Activated CD8-positive, alpha-beta T cell treated with anti-CD3 and anti-CD28 coated beads for 36 hours (primary cell): ENCODE measurements at regions not wholly inside any gene's neighbourhood (a gene's known extent, or its start where the extent isn't known, plus 50 kb on each side); places are given as distances from the start of the nearest gene placed in this dataset.

Source experiments
- ATAC-seq: fragments of 200-7000 bp; cut with Tn5 transposase; one replicate; pipeline ENCODE4 v1.10.0; 2021; ENCODE audit warnings: mild to moderate bottlenecking, moderate library complexity
- CTCF ChIA-PET: fragments of 350-600 bp; sonication (Branson Sonifier 250); formaldehyde crosslinking; loops from one replicate; lab custom pipeline; 2021; ENCODE audit warnings: antibody characterized with exemption; lab: Charles Lee
- POLR2A ChIA-PET: fragments of 350-600 bp; sonication (Branson Sonifier 250); formaldehyde crosslinking; loops from one replicate; lab custom pipeline; 2021; ENCODE audit warnings: antibody characterized with exemption; lab: Charles Lee
- DNase-seq: peaks from one replicate; pipeline ENCODE4 v3.0.0-alpha.2; 2020
- H3K27ac Mint-ChIP-seq: one replicate; pipeline ENCODE4 v1.8.0; 2021; ENCODE audit warnings: mild to moderate bottlenecking, mixed read lengths
- H3K27me3 Mint-ChIP-seq: one replicate; pipeline ENCODE4 v1.8.0; 2021; ENCODE audit warnings: mixed read lengths
- H3K36me3 Mint-ChIP-seq: one replicate; pipeline ENCODE4 v1.8.0; 2021; ENCODE audit warnings: low read depth, mixed read lengths
- H3K4me1 Mint-ChIP-seq: one replicate; pipeline ENCODE4 v1.8.0; 2021; ENCODE audit warnings: low read depth, mixed read lengths
- H3K4me3 Mint-ChIP-seq: one replicate; pipeline ENCODE4 v1.8.0; 2021; ENCODE audit warnings: mild to moderate bottlenecking, moderate library complexity, mixed read lengths
- H3K9me3 Mint-ChIP-seq: one replicate; pipeline ENCODE4 v1.8.0; 2021; ENCODE audit warnings: mixed read lengths
- CTCF ChIP-seq: fragments of 200-600 bp; IDR thresholded peaks from one replicate; pipeline ENCODE4 v1.8.0; 2022; ENCODE audit warnings: antibody characterized with exemption, mild to moderate bottlenecking
- intact Hi-C: fragments of 100-400 bp; cut with micrococcal nuclease; formaldehyde crosslinking; loops from one replicate; pipeline ENCODE4 v1.10.0; 2022

- POLR2A ChIA-PET: no interaction called here
- no peak for DNase-seq
- H3K4me3 Mint-ChIP-seq: no peak overlapping the region
Measured at GRCh38 chr2:55989405-55989804, 65.8 kb upstream of the EFEMP1 start.

DNA sequence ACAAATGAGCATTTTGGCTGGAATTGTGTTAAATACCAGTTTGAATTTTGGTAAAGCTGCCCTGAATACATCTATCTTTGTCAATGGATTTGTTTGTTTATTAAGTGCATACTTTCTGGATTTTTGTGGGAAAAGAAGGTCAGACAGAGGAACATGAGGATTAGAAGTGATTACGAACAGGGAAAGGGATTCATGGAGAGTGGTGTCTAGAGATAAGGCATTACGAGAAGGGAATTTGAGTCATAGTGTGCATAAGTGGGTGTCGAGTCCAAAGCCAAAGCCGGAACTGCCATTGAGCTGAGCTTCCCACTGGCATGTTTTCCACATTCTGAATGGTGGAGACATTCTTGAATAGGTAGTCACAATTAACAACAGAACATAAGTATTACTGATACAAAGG is 68.9 kb upstream of the EFEMP1 start:
- ChIA-PET CTCF (no interaction called here), POLR2A (no interaction called here)
- Mint-ChIP-seq H3K27ac (no peak overlapping the region), H3K4me3 (no peak overlapping the region), H3K4me1 (no peaks in the 10 kb centered on the region), H3K36me3 (no peaks in the 10 kb centered on the region), H3K9me3 (no peaks in the 10 kb centered on the region), H3K27me3 (peaks cover 4% of the 10 kb centered on the region)
- TF ChIP-seq CTCF: no peak
- no peak for ATAC-seq
- no peak for DNase-seq
- intact Hi-C loops: no loop called here

More at GRCh38 chr2:55989405-55989804, 65.8 kb upstream of the EFEMP1 start:
- no peaks in the 10 kb centered on the region for H3K9me3 Mint-ChIP-seq
- peaks cover 4% of the 10 kb centered on the region for H3K27me3 Mint-ChIP-seq
- no peak for ATAC-seq
- TF ChIP-seq CTCF: no peak
- H3K27ac Mint-ChIP-seq: no peak overlapping the region
- H3K4me1 Mint-ChIP-seq: no peaks in the 10 kb centered on the region
- H3K36me3 Mint-ChIP-seq: no peaks in the 10 kb centered on the region
- intact Hi-C loops: no loop called here
- CTCF ChIA-PET: interaction anchor here (0.6 to 1.9 kb wide), 2 partner anchors 271 to 537 kb away, joined by 4 read pairs; no protein-coding TSS in a partner anchor

DNA sequence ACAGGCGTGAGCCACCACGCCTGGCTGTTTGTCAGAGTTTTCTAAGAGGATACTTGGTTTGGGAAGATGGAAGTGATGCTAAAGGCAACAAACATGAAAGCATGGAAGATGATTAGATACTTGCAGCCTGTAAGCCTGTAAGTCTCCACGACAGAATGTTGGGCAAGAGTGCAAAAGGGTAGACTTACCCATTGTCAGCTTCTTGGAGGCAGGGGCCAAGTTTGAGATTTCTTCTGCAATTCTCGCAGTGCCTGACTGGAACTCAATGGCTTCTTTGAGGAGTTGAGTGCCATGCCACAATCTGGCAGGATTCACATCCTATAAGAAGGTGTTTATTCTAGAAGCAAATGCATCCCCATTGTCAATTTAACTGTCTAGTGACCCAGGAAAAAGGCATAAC is 70.1 kb upstream of the EFEMP1 start:
- no peak for ATAC-seq
- no peaks in the 10 kb centered on the region for H3K9me3 Mint-ChIP-seq
- CTCF ChIA-PET: no interaction called here
- TF ChIP-seq CTCF: no peak
- H3K4me3 Mint-ChIP-seq: no peak overlapping the region
- intact Hi-C loops: no loop called here
- no peaks in the 10 kb centered on the region for H3K36me3 Mint-ChIP-seq
- peaks cover 4% of the 10 kb centered on the region for H3K27me3 Mint-ChIP-seq
- DNase-seq: no peak
- no peak overlapping the region for H3K27ac Mint-ChIP-seq
- H3K4me1 Mint-ChIP-seq: no peaks in the 10 kb centered on the region
- POLR2A ChIA-PET: no interaction called here

GRCh38 chr2:55995211-55995610 is 71.6 kb upstream of the EFEMP1 start:
- H3K4me3 Mint-ChIP-seq: no peak overlapping the region
- H3K36me3 Mint-ChIP-seq: no peaks in the 10 kb centered on the region
- H3K27ac Mint-ChIP-seq: no peak overlapping the region
- TF ChIP-seq CTCF: no peak
- ChIA-PET POLR2A (no interaction called here), CTCF (no interaction called here)
- H3K27me3 Mint-ChIP-seq: peaks cover 3% of the 10 kb centered on the region
- intact Hi-C loops: no loop called here
- ATAC-seq: no peak
- no peaks in the 10 kb centered on the region for H3K9me3 Mint-ChIP-seq
- H3K4me1 Mint-ChIP-seq: no peaks in the 10 kb centered on the region
- no peak for DNase-seq

GRCh38 chr2:55995902-55996301 is 72.3 kb upstream of the EFEMP1 start:
- ChIA-PET CTCF (no interaction called here), POLR2A (no interaction called here)
- intact Hi-C loops: no loop called here
- H3K9me3 Mint-ChIP-seq: no peaks in the 10 kb centered on the region
- no peak overlapping the region for H3K4me3 Mint-ChIP-seq
- no peak overlapping the region for H3K27ac Mint-ChIP-seq
- peaks cover 3% of the 10 kb centered on the region for H3K27me3 Mint-ChIP-seq
- ATAC-seq: no peak
- no peaks in the 10 kb centered on the region for H3K36me3 Mint-ChIP-seq
- TF ChIP-seq CTCF: no peak
- DNase-seq: no peak
- H3K4me1 Mint-ChIP-seq: no peaks in the 10 kb centered on the region
